ENCODE measurements at regions not wholly inside any gene's neighbourhood (a gene's known extent, or its start where the extent isn't known, plus 50 kb on each side); places are given as distances from the start of the nearest gene placed in this dataset.

GRCh38 chr15:77784361-77785292 lies 151.9 kb upstream of the LINGO1 start:
- TF ChIP-seq CTCF (IDR thresholded peaks at IDR 0.05) (no peak), EP300 (IDR thresholded peaks at IDR 0.05) (no peak)

Data from tibial nerve (tissue), 4 donors.